ES-I3 (cell line): ENCODE measurements at regions not wholly inside any gene's neighbourhood (a gene's known extent, or its start where the extent isn't known, plus 50 kb on each side); places are given as distances from the start of the nearest gene placed in this dataset.
"Not testable (repeated sequence)": the region's sequence is repeated elsewhere in the genome, so short reads cannot be mapped to it uniquely, and the experiment has no call there.

Experiments
- H3K36me3 ChIP-seq: 2 replicates; pipeline ENCODE4 v1.6.1; 2013; ENCODE audit warnings: mild to moderate bottlenecking, low read length, control low read depth, moderate library complexity; ENCODE audit not compliant: insufficient read depth
- H3K4me1 ChIP-seq: 2 replicates; pipeline ENCODE4 v1.6.1; 2013; ENCODE audit warnings: mild to moderate bottlenecking, control low read depth, low read length; ENCODE audit not compliant: insufficient read depth
- H3K9ac ChIP-seq: 2 replicates; pipeline ENCODE4 v1.6.1; 2013; ENCODE audit warnings: low read depth, mild to moderate bottlenecking, low read length, moderate library complexity
- H3K9me3 ChIP-seq: 2 replicates; pipeline ENCODE4 v1.6.1; 2013; ENCODE audit warnings: mild to moderate bottlenecking, low read length, moderate library complexity; ENCODE audit not compliant: control insufficient read depth, insufficient read depth

- no peaks in the 10 kb centered on the region; the same call in 1 of the 2 replicates for H3K36me3 ChIP-seq
- no peak overlapping the region for H3K9ac ChIP-seq
- peaks cover 13% of the 10 kb centered on the region; the same call in 1 of the 2 replicates for H3K4me1 ChIP-seq
- H3K9me3 ChIP-seq, result no peaks in the 10 kb centered on the region
Observed at GRCh38 chr6:170223718-170224693, 66.9 kb downstream of the DLL1 start.

- Histone ChIP-seq H3K9me3 (no peaks in the 10 kb centered on the region), H3K36me3 (no peaks in the 10 kb centered on the region; the same call in 1 of the 2 replicates), H3K9ac (no peak overlapping the region), H3K4me1 (peaks cover 13% of the 10 kb centered on the region; the same call in 1 of the 2 replicates)
Observed at GRCh38 chr6:170222498-170223471, 68.1 kb downstream of the DLL1 start.

GRCh38 chr6:170221753-170222400 lies 69.0 kb downstream of the DLL1 start:
- H3K36me3 ChIP-seq, result no peaks in the 10 kb centered on the region; the same call in 1 of the 2 replicates
- H3K4me1 ChIP-seq, result peaks cover 13% of the 10 kb centered on the region; the same call in 1 of the 2 replicates
- H3K9me3 ChIP-seq, result no peaks in the 10 kb centered on the region
- H3K9ac ChIP-seq, result no peak overlapping the region

- Histone ChIP-seq H3K4me1 (peaks cover 13% of the 10 kb centered on the region; the same call in 1 of the 2 replicates), H3K9ac (no peak overlapping the region), H3K36me3 (no peaks in the 10 kb centered on the region; the same call in 1 of the 2 replicates), H3K9me3 (no peaks in the 10 kb centered on the region)
Observed at GRCh38 chr6:170221052-170221752, 69.7 kb downstream of the DLL1 start.

GRCh38 chr6:170213637-170214018 lies 77.2 kb downstream of the DLL1 start:
- not testable (repeated sequence) for H3K36me3 ChIP-seq, H3K9me3 ChIP-seq, H3K4me1 ChIP-seq, H3K9ac ChIP-seq

GRCh38 chr6:170212956-170213636 lies 77.8 kb downstream of the DLL1 start:
- no peaks in the 10 kb centered on the region for H3K4me1 ChIP-seq
- no peaks in the 10 kb centered on the region for H3K36me3 ChIP-seq
- no peaks in the 10 kb centered on the region for H3K9me3 ChIP-seq

GRCh38 chr6:170212051-170212756 lies 78.7 kb downstream of the DLL1 start:
- Histone ChIP-seq H3K9ac (no peak overlapping the region), H3K36me3 (no peaks in the 10 kb centered on the region), H3K9me3 (no peaks in the 10 kb centered on the region), H3K4me1 (no peaks in the 10 kb centered on the region)

More at GRCh38 chr6:170212956-170213636, 77.8 kb downstream of the DLL1 start:
- no peak overlapping the region for H3K9ac ChIP-seq

- no peaks in the 10 kb centered on the region for H3K9me3 ChIP-seq
- no peak overlapping the region for H3K9ac ChIP-seq
- no peaks in the 10 kb centered on the region for H3K36me3 ChIP-seq
- no peaks in the 10 kb centered on the region for H3K4me1 ChIP-seq
Observed at GRCh38 chr6:170211404-170212025, 79.4 kb downstream of the DLL1 start.

GRCh38 chr6:170210651-170211403 lies 80.1 kb downstream of the DLL1 start:
- Histone ChIP-seq H3K4me1 (no peaks in the 10 kb centered on the region), H3K9ac (no peak overlapping the region), H3K36me3 (no peaks in the 10 kb centered on the region), H3K9me3 (no peaks in the 10 kb centered on the region)

- H3K9ac ChIP-seq, result no peak overlapping the region
- H3K36me3 ChIP-seq, result no peaks in the 10 kb centered on the region
- no peaks in the 10 kb centered on the region for H3K9me3 ChIP-seq
- H3K4me1 ChIP-seq, result no peaks in the 10 kb centered on the region
Observed at GRCh38 chr6:170210026-170210390, 80.9 kb downstream of the DLL1 start.

GRCh38 chr6:170209354-170210025 lies 81.4 kb downstream of the DLL1 start:
- Histone ChIP-seq H3K4me1 (no peaks in the 10 kb centered on the region), H3K9me3 (no peaks in the 10 kb centered on the region), H3K36me3 (no peaks in the 10 kb centered on the region), H3K9ac (no peak overlapping the region)
